GM12865 (cell line): ENCODE measurements at regions not wholly inside any gene's neighbourhood (a gene's known extent, or its start where the extent isn't known, plus 50 kb on each side); places are given as distances from the start of the nearest gene placed in this dataset.

Experiments used
- DNase-seq: peaks from one replicate; pipeline ENCODE4 v3.0.0; 2010; ENCODE audit warnings: low read depth
- H3K4me3 ChIP-seq: 2 replicates; pipeline ENCODE4 v1.5.1; 2011; ENCODE audit warnings: mild to moderate bottlenecking, low read depth, low read length, control low read depth
- CTCF ChIP-seq: IDR thresholded peaks from 2 replicates; pipeline ENCODE4 v1.5.1; 2011; ENCODE audit warnings: low read length, control low read depth, low read depth, inconsistent platforms; ENCODE audit not compliant: insufficient read depth; ENCODE audit errors: missing control alignments

GRCh38 chr12:65517656-65518210 is 239.2 kb downstream of the MSRB3 start:
- no peak overlapping the region for H3K4me3 ChIP-seq
- no peak for DNase-seq
- TF ChIP-seq CTCF: no peak

- TF ChIP-seq CTCF: no peak
- no peak for DNase-seq
- no peak overlapping the region for H3K4me3 ChIP-seq
Measured at GRCh38 chr12:65518771-65519170, 240.3 kb downstream of the MSRB3 start.

- TF ChIP-seq CTCF: no peak
- no peak for DNase-seq
- H3K4me3 ChIP-seq: no peak overlapping the region
Measured at GRCh38 chr12:65520658-65521057, 242.2 kb downstream of the MSRB3 start.

GRCh38 chr12:65522956-65523860 is 244.7 kb downstream of the MSRB3 start:
- TF ChIP-seq CTCF: no peak
- no peak overlapping the region for H3K4me3 ChIP-seq
- DNase-seq: no peak

- H3K4me3 ChIP-seq: no peak overlapping the region
- TF ChIP-seq CTCF: no peak
- DNase-seq: no peak
Measured at GRCh38 chr12:65524666-65525065, 246.2 kb downstream of the MSRB3 start.

GRCh38 chr12:65525491-65526141 is 247.1 kb downstream of the MSRB3 start:
- TF ChIP-seq CTCF: no peak
- H3K4me3 ChIP-seq: no peak overlapping the region
- peak; percentile 21 for DNase-seq
